H9 (cell line): ENCODE measurements at regions not wholly inside any gene's neighbourhood (a gene's known extent, or its start where the extent isn't known, plus 50 kb on each side); places are given as distances from the start of the nearest gene placed in this dataset.

Experiments used
- DNase-seq: peaks from one replicate; pipeline ENCODE4 v3.0.0-alpha.2; 2017
- H2AFZ ChIP-seq: one replicate; pipeline ENCODE4 v1.6.1; 2013; ENCODE audit warnings: mild to moderate bottlenecking, low read length, control low read depth, moderate library complexity
- H2AK5ac ChIP-seq: 2 replicates; pipeline ENCODE4 v1.6.1; 2013; ENCODE audit warnings: low read length, control low read depth, mixed read lengths; ENCODE audit not compliant: insufficient read length
- H2BK120ac ChIP-seq: one replicate; pipeline ENCODE4 v1.6.1; 2013; ENCODE audit warnings: low read depth, mild to moderate bottlenecking, low read length, control low read depth, inconsistent platforms; ENCODE audit not compliant: poor library complexity, severe bottlenecking
- H2BK12ac ChIP-seq: 2 replicates; pipeline ENCODE4 v1.6.1; 2013; ENCODE audit warnings: low read length, control low read depth, mixed read lengths, low read depth; ENCODE audit not compliant: insufficient read length
- H2BK15ac ChIP-seq: 2 replicates; pipeline ENCODE4 v1.6.1; 2013; ENCODE audit warnings: low read depth, low read length, control low read depth
- H2BK20ac ChIP-seq: one replicate; pipeline ENCODE4 v1.6.1; 2013; ENCODE audit warnings: low read depth, mild to moderate bottlenecking, low read length, control low read depth, inconsistent platforms; ENCODE audit not compliant: poor library complexity, severe bottlenecking
- H2BK5ac ChIP-seq: 2 replicates; pipeline ENCODE4 v1.6.1; 2013; ENCODE audit warnings: low read length, control low read depth, mixed read lengths; ENCODE audit not compliant: insufficient read length
- H3K14ac ChIP-seq: 2 replicates; pipeline ENCODE4 v1.6.1; 2013; ENCODE audit warnings: low read length, control low read depth; ENCODE audit not compliant: insufficient read depth
- H3K18ac ChIP-seq: 2 replicates; pipeline ENCODE4 v1.6.1; 2013; ENCODE audit warnings: low read depth, mild to moderate bottlenecking, mixed read lengths, low read length, control low read depth; ENCODE audit not compliant: insufficient read length
- H3K23ac ChIP-seq: 2 replicates; pipeline ENCODE4 v1.6.1; 2013; ENCODE audit warnings: low read length, control low read depth, mixed read lengths, low read depth; ENCODE audit not compliant: insufficient read length
- H3K23me2 ChIP-seq: 2 replicates; pipeline ENCODE4 v1.6.1; 2013; ENCODE audit warnings: low read depth, mild to moderate bottlenecking, mixed read lengths, low read length, control low read depth; ENCODE audit not compliant: insufficient read length, poor library complexity, severe bottlenecking
- H3K27ac ChIP-seq: 2 replicates; pipeline ENCODE4 v1.5.1; 2013; ENCODE audit warnings: low read length, control low read depth, mixed read lengths, low read depth; ENCODE audit not compliant: insufficient read length
- H3K27me3 ChIP-seq: 2 replicates; pipeline ENCODE4 v1.6.1; 2013; ENCODE audit warnings: low read length, control low read depth, inconsistent platforms; ENCODE audit not compliant: insufficient read depth
- H3K4ac ChIP-seq: 2 replicates; pipeline ENCODE4 v1.6.1; 2013; ENCODE audit warnings: low read depth, mild to moderate bottlenecking, control low read depth, inconsistent platforms, low read length, moderate library complexity
- H3K4me1 ChIP-seq: 2 replicates; pipeline ENCODE4 v1.6.1; 2013; ENCODE audit warnings: low read length, control low read depth, inconsistent platforms; ENCODE audit not compliant: insufficient read depth
- H3K4me2 ChIP-seq: 2 replicates; pipeline ENCODE4 v1.6.1; 2013; ENCODE audit warnings: low read length, control low read depth, mixed read lengths; ENCODE audit not compliant: insufficient read length, insufficient read depth
- H3K56ac ChIP-seq: 2 replicates; pipeline ENCODE4 v1.6.1; 2013; ENCODE audit warnings: low read depth, mild to moderate bottlenecking, mixed read lengths, low read length, control low read depth; ENCODE audit not compliant: insufficient read length
- H3K79me1 ChIP-seq: 2 replicates; pipeline ENCODE4 v1.6.1; 2013; ENCODE audit warnings: low read depth, mild to moderate bottlenecking, moderate library complexity, low read length, control low read depth, inconsistent platforms; ENCODE audit not compliant: insufficient read depth, poor library complexity, severe bottlenecking
- H3K79me2 ChIP-seq: 2 replicates; pipeline ENCODE4 v1.6.1; 2013; ENCODE audit warnings: low read length, control low read depth, inconsistent platforms; ENCODE audit not compliant: insufficient read depth
- H3K9ac ChIP-seq: 2 replicates; pipeline ENCODE4 v1.6.1; 2013; ENCODE audit warnings: low read length, control low read depth, mixed read lengths; ENCODE audit not compliant: insufficient read length; ENCODE audit errors: extremely low read depth
- H3K9me3 ChIP-seq: one replicate; pipeline ENCODE4 v1.6.1; 2013; ENCODE audit warnings: low read depth, low read length, inconsistent platforms; ENCODE audit not compliant: control insufficient read depth
- H3T11ph ChIP-seq: one replicate; pipeline ENCODE4 v1.6.1; 2013; ENCODE audit warnings: mild to moderate bottlenecking, low read length, control low read depth, inconsistent platforms
- H4K20me1 ChIP-seq: one replicate; pipeline ENCODE4 v1.6.1; 2013; ENCODE audit not compliant: control insufficient read depth, insufficient read length, insufficient read depth
- H4K5ac ChIP-seq: 2 replicates; pipeline ENCODE4 v1.6.1; 2013; ENCODE audit warnings: low read depth, mild to moderate bottlenecking, mixed read lengths, low read length, control low read depth; ENCODE audit not compliant: insufficient read length
- H4K8ac ChIP-seq: replicated peaks from 2 replicates; pipeline ENCODE4 v1.6.1; 2013; ENCODE audit warnings: low read length, control low read depth, mixed read lengths, low read depth; ENCODE audit not compliant: insufficient read length
- H4K91ac ChIP-seq: 2 replicates; pipeline ENCODE4 v1.6.1; 2013; ENCODE audit warnings: low read depth, mild to moderate bottlenecking, moderate library complexity, mixed read lengths, low read length, control low read depth; ENCODE audit not compliant: insufficient read length
- H3K27ac Mint-ChIP-seq, 3 experiments: 2 replicates in 2 of 3; 3 replicates in 1 of 3; pipeline ENCODE4 v1.8.0; 2020 to 2021; ENCODE audit warnings: mixed read lengths in 3 of 3, mild to moderate bottlenecking in 1 of 3, moderate library complexity in 1 of 3
- H3K27me3 Mint-ChIP-seq: 2 replicates; pipeline ENCODE4 v1.8.0; 2021; ENCODE audit warnings: low read depth, mild to moderate bottlenecking, moderate library complexity, mixed read lengths
- H3K36me3 Mint-ChIP-seq, 3 experiments: 2 replicates in 2 of 3; 3 replicates in 1 of 3; pipeline ENCODE4 v1.8.0; 2020 to 2021; ENCODE audit warnings: low read depth in 3 of 3, mixed read lengths in 3 of 3; ENCODE audit not compliant: insufficient read depth in 1 of 3
- H3K4me1 Mint-ChIP-seq, 2 experiments: 2 replicates each; pipeline ENCODE4 v1.8.0; 2020; ENCODE audit warnings: mixed read lengths in 2 of 2
- H3K4me3 Mint-ChIP-seq, 2 experiments: 2 replicates in 1 of 2; 3 replicates in 1 of 2; pipeline ENCODE4 v1.8.0; 2020 to 2021; ENCODE audit warnings: mild to moderate bottlenecking in 2 of 2, mixed read lengths in 2 of 2, moderate library complexity in 1 of 2
- H3K9me3 Mint-ChIP-seq, 2 experiments: 2 replicates in 1 of 2; 3 replicates in 1 of 2; pipeline ENCODE4 v1.8.0; 2020; ENCODE audit warnings: mild to moderate bottlenecking in 2 of 2, mixed read lengths in 2 of 2, moderate library complexity in 1 of 2
- CTCF ChIP-seq: fragments of 200-600 bp; sonication (generic); conservative IDR thresholded peaks from 3 replicates; pipeline ENCODE4 v1.8.0; 2021; ENCODE audit warnings: antibody characterized with exemption, mild to moderate bottlenecking
- WGBS: extraction: QIAGEN DNeasy Blood & Tissue Kit; methylation state at CpG from one replicate; pipeline ENCODE4 v1.1.7; 2013; ENCODE audit warnings: missing lambda C conversion rate, low lambda C conversion rate, mixed read lengths; ENCODE audit not compliant: insufficient read length; ENCODE audit errors: extremely low coverage; 5-methylcytosine and 5-hydroxymethylcytosine counted together

GRCh38 chr14:76580399-76580798 lies 180.9 kb upstream of the VASH1 start:
- Mint-ChIP-seq H3K36me3 (0 out of 7 replicates have a peak, but pooled peaks cover 0 to 4% (median 0%) of the 10 kb centered on the region in 3 experiments), H3K4me1 (0 out of 4 replicates have a peak, but pooled peaks cover 0 to 2% of the 10 kb centered on the region in 2 experiments), H3K27me3 (no peaks in the 10 kb centered on the region), H3K27ac (no peak overlapping the region), H3K4me3 (no peak overlapping the region), H3K9me3 (no peaks in the 10 kb centered on the region; a peak in 2 of 5 replicates)
- Histone ChIP-seq H3K56ac (no peak overlapping the region), H3K9ac (no peak overlapping the region), H2BK12ac (no peak overlapping the region), H3K23ac (no peak overlapping the region), H2AFZ (no peak overlapping the region), H3K9me3 (no peaks in the 10 kb centered on the region), H3K14ac (no peak overlapping the region), H4K8ac (no peak overlapping the region), H3K79me1 (no peaks in the 10 kb centered on the region), H2AK5ac (no peak overlapping the region), H3K4me1 (no peaks in the 10 kb centered on the region), H4K91ac (no peak overlapping the region), H3K4ac (no peak overlapping the region), H3K27ac (no peak overlapping the region), H3K27me3 (no peaks in the 10 kb centered on the region), H2BK20ac (no peak overlapping the region), H3K4me2 (no peak overlapping the region), H3K23me2 (no peaks in the 10 kb centered on the region), H3K18ac (no peak overlapping the region), H4K5ac (no peak overlapping the region), H2BK5ac (no peak overlapping the region), H3T11ph (no peak overlapping the region), H3K79me2 (no peaks in the 10 kb centered on the region), H4K20me1 (no peaks in the 10 kb centered on the region), H2BK120ac (no peak overlapping the region), H2BK15ac (no peak overlapping the region)
- no CpG with 5 or more reads among the region's 2 CpGs for WGBS
- DNase-seq = no peak
- no peak for TF ChIP-seq CTCF
